ENCODE measurements at regions not wholly inside any gene's neighbourhood (a gene's known extent, or its start where the extent isn't known, plus 50 kb on each side); places are given as distances from the start of the nearest gene placed in this dataset.

- Histone ChIP-seq H2AFZ (ENCODE audit: low read length) (no peak overlapping the region), H3F3A (ENCODE audit: low read depth) (no peaks in the 10 kb centered on the region), H3K79me2 (ENCODE audit: insufficient read depth, low read length) (no peaks in the 10 kb centered on the region), H4K20me1 (ENCODE audit: insufficient read depth, low read length, poor library complexity, severe bottlenecking) (no peaks in the 10 kb centered on the region), H3K9ac (ENCODE audit: low read depth, low read length, poor library complexity, severe bottlenecking) (no peak overlapping the region), H3K4me3 (ENCODE audit: low read length, poor library complexity, severe bottlenecking) (no peak overlapping the region), H3K9me3 (ENCODE audit: insufficient read depth, low read depth, low read length) (no peaks in the 10 kb centered on the region), H3K4me1 (ENCODE audit: insufficient read depth, low read length, poor library complexity, severe bottlenecking) (no peaks in the 10 kb centered on the region), H3K27me3 (ENCODE audit: insufficient read depth, low read length, poor library complexity, severe bottlenecking) (no peaks in the 10 kb centered on the region), H3K9me2 (replicated peaks; ENCODE audit: low read depth, low read length) (no peaks in the 10 kb centered on the region), H3K36me3 (ENCODE audit: insufficient read depth, low read length) (no peaks in the 10 kb centered on the region), H3K4me2 (ENCODE audit: low read depth, low read length, poor library complexity, severe bottlenecking) (no peak overlapping the region)
- TF ChIP-seq EZH2phosphoT487 (IDR thresholded peaks at IDR 0.05; ENCODE audit: borderline replicate concordance) = no peak
- TF ChIP-seq CTCF (conservative IDR thresholded peaks at IDR 0.05; ENCODE audit: low read length) = no peak
These were observed 622.7 kb downstream of the METTL15 start for GRCh38 chr11:28730889-28731288.

GRCh38 chr11:28730336-28730735 is 622.1 kb downstream of the METTL15 start:
- Histone ChIP-seq H3K79me2 (ENCODE audit: insufficient read depth, low read length) (no peaks in the 10 kb centered on the region), H3K4me1 (ENCODE audit: insufficient read depth, low read length, poor library complexity, severe bottlenecking) (no peaks in the 10 kb centered on the region), H3K9me2 (replicated peaks; ENCODE audit: low read depth, low read length) (no peaks in the 10 kb centered on the region), H3K27me3 (ENCODE audit: insufficient read depth, low read length, poor library complexity, severe bottlenecking) (no peaks in the 10 kb centered on the region), H3K4me2 (ENCODE audit: low read depth, low read length, poor library complexity, severe bottlenecking) (no peak overlapping the region), H3K9ac (ENCODE audit: low read depth, low read length, poor library complexity, severe bottlenecking) (no peak overlapping the region), H4K20me1 (ENCODE audit: insufficient read depth, low read length, poor library complexity, severe bottlenecking) (no peaks in the 10 kb centered on the region), H3K9me3 (ENCODE audit: insufficient read depth, low read depth, low read length) (no peaks in the 10 kb centered on the region), H3F3A (ENCODE audit: low read depth) (no peaks in the 10 kb centered on the region), H3K4me3 (ENCODE audit: low read length, poor library complexity, severe bottlenecking) (no peak overlapping the region), H2AFZ (ENCODE audit: low read length) (no peak overlapping the region), H3K36me3 (ENCODE audit: insufficient read depth, low read length) (no peaks in the 10 kb centered on the region)
- TF ChIP-seq EZH2phosphoT487 (IDR thresholded peaks at IDR 0.05; ENCODE audit: borderline replicate concordance) = no peak
- TF ChIP-seq CTCF (conservative IDR thresholded peaks at IDR 0.05; ENCODE audit: low read length) = no peak

- no peak for TF ChIP-seq CTCF (conservative IDR thresholded peaks at IDR 0.05; ENCODE audit: low read length)
- no peak for TF ChIP-seq EZH2phosphoT487 (IDR thresholded peaks at IDR 0.05; ENCODE audit: borderline replicate concordance)
These were observed 621.2 kb downstream of the METTL15 start for GRCh38 chr11:28729339-28729738.

More at GRCh38 chr11:28729339-28729738, 621.2 kb downstream of the METTL15 start:
- Histone ChIP-seq H3K36me3 (ENCODE audit: insufficient read depth, low read length) (no peaks in the 10 kb centered on the region), H3K4me1 (ENCODE audit: insufficient read depth, low read length, poor library complexity, severe bottlenecking) (no peaks in the 10 kb centered on the region), H3K4me3 (ENCODE audit: low read length, poor library complexity, severe bottlenecking) (no peak overlapping the region), H3K9ac (ENCODE audit: low read depth, low read length, poor library complexity, severe bottlenecking) (no peak overlapping the region), H3K27me3 (ENCODE audit: insufficient read depth, low read length, poor library complexity, severe bottlenecking) (no peaks in the 10 kb centered on the region), H2AFZ (ENCODE audit: low read length) (no peak overlapping the region), H3K4me2 (ENCODE audit: low read depth, low read length, poor library complexity, severe bottlenecking) (no peak overlapping the region), H4K20me1 (ENCODE audit: insufficient read depth, low read length, poor library complexity, severe bottlenecking) (no peaks in the 10 kb centered on the region), H3F3A (ENCODE audit: low read depth) (no peaks in the 10 kb centered on the region), H3K9me2 (replicated peaks; ENCODE audit: low read depth, low read length) (no peaks in the 10 kb centered on the region), H3K9me3 (ENCODE audit: insufficient read depth, low read depth, low read length) (no peaks in the 10 kb centered on the region), H3K79me2 (ENCODE audit: insufficient read depth, low read length) (no peaks in the 10 kb centered on the region)

Data from Loucy (cell line).